Right lobe of liver (tissue), 6 donors: ENCODE measurements at regions not wholly inside any gene's neighbourhood (a gene's known extent, or its start where the extent isn't known, plus 50 kb on each side); places are given as distances from the start of the nearest gene placed in this dataset.

ENCODE experiments used
- ATAC-seq, 4 donors: fragments of 200-7000 bp; cut with Tn5 transposase; one replicate each; pipeline ENCODE4 v1.9.1; 2020; ENCODE audit warnings: mild to moderate bottlenecking in 4 of 4, moderate library complexity in 4 of 4
- DNase-seq, 3 donors: peaks; one replicate each; pipeline ENCODE4 v3.0.0-alpha.2; 2020
- H3K27ac ChIP-seq, 3 donors: fragments of 200-600 bp; one replicate each; pipeline ENCODE4 v1.8.0; 2022
- H3K27me3 ChIP-seq, 2 donors: fragments of 200-600 bp; one replicate each; pipeline ENCODE4 v1.8.0; 2022
- H3K36me3 ChIP-seq, 4 donors: fragments of 200-600 bp; sonication (generic) in 1 of 4; one replicate each; pipeline versions ENCODE4 v1.5.1 to v1.8.0; 2017 to 2022; ENCODE audit warnings: control low read depth in 1 of 4
- H3K4me1 ChIP-seq, 4 donors: fragments of 200-600 bp; sonication (generic) in 1 of 4; one replicate each; pipeline versions ENCODE4 v1.5.1 to v1.8.0; 2017 to 2022; ENCODE audit warnings: control low read depth in 1 of 4
- H3K4me3 ChIP-seq, 3 donors: fragments of 200-600 bp; one replicate each; pipeline ENCODE4 v1.8.0; 2022
- H3K9me3 ChIP-seq, 4 donors: fragments of 200-600 bp; sonication (generic) in 1 of 4; one replicate each; pipeline versions ENCODE4 v1.5.1 to v1.8.0; 2017 to 2022; ENCODE audit warnings: control low read depth in 1 of 4
- CTCF ChIP-seq, 4 donors: fragments of 200-600 bp in 3 of 4; fragments of 450-650 bp in 1 of 4; IDR thresholded peaks; one replicate each; pipeline versions ENCODE4 v1.5.1 to v1.8.0; 2016 to 2022; ENCODE audit warnings: antibody characterized with exemption in 4 of 4, mild to moderate bottlenecking in 2 of 4
- POLR2A ChIP-seq: fragments of 450-650 bp; IDR thresholded peaks from one replicate; pipeline ENCODE4 v1.6.1; 2017; ENCODE audit warnings: antibody characterized with exemption, mild to moderate bottlenecking
- WGBS: methylation state at CpG from one replicate; pipeline ENCODE4 v1.1.6; 2018; ENCODE audit warnings: low coverage, low lambda C conversion rate; ENCODE audit not compliant: insufficient coverage; ENCODE audit errors: missing lambda C conversion rate; 5-methylcytosine and 5-hydroxymethylcytosine counted together
- intact Hi-C, 2 donors: fragments of 100-400 bp; cut with DNase I; formaldehyde crosslinking; loops; one replicate each; pipeline versions ENCODE4 v1.11.2 to v1.14.1; 2022
- donor health status: DM: no; HTN: yes; CAD: no.
- donor health status: DM: no; HTN: no; CAD: no.
- donor health status: DM: no; HTN: no; CAD: no.
- donor health status: DM: no; HTN: yes; CAD: no.
- donor health status: DM: no; HTN: yes; CAD: no.

GRCh38 chr5:96125231-96125891 is 163.7 kb upstream of the ELL2 start:
- H3K4me1 ChIP-seq: peaks cover 0 to 54% (median 13%) of the 10 kb centered on the region in 4 donors
- 9% methylated on average over 5 of the region's 5 CpGs for WGBS
- intact Hi-C loops: loop anchor here in 1 of 2 donors (10.0 kb wide), 1 partner anchor 209 kb away; no protein-coding TSS in a partner anchor

GRCh38 chr5:96124589-96124988 is 162.9 kb upstream of the ELL2 start:
- H3K4me1 ChIP-seq: peaks cover 0 to 60% (median 17%) of the 10 kb centered on the region in 4 donors
- no peaks in the 10 kb centered on the region for H3K36me3 ChIP-seq
- no peak for DNase-seq
- no peaks in the 10 kb centered on the region for H3K9me3 ChIP-seq
- no peak overlapping the region for H3K4me3 ChIP-seq
- no peak for TF ChIP-seq CTCF (IDR thresholded peaks at IDR 0.05)
- no peak for TF ChIP-seq POLR2A
- ATAC-seq: peak in 3 of 4 donors; percentile 12 to 54 (median 52)
- WGBS: 40% methylated on average over 1 of the region's 1 CpG
- peak overlapping the region; percentile 52 to 96 (median 88) for H3K27ac ChIP-seq
- no peaks in the 10 kb centered on the region for H3K27me3 ChIP-seq
- intact Hi-C loops: loop anchor here in 1 of 2 donors (10.0 kb wide), 1 partner anchor 210 kb away; no protein-coding TSS in a partner anchor

More at GRCh38 chr5:96125231-96125891, 163.7 kb upstream of the ELL2 start:
- no peak for TF ChIP-seq CTCF (IDR thresholded peaks at IDR 0.05)
- peak; percentile 62 for TF ChIP-seq POLR2A
- ATAC-seq (peak; percentile 57 to 77 (median 72)), DNase-seq (peak in 1 of 3 donors; percentile 65)
- Histone ChIP-seq H3K27me3 (no peaks in the 10 kb centered on the region), H3K4me3 (peak overlapping the region in 2 of 3 donors; percentile 33 to 34), H3K9me3 (no peaks in the 10 kb centered on the region), H3K27ac (peak overlapping the region; percentile 9 to 96 (median 88)), H3K36me3 (no peaks in the 10 kb centered on the region)

GRCh38 chr5:96123418-96123817 is 161.8 kb upstream of the ELL2 start:
- H3K4me1 ChIP-seq: peaks cover 0 to 72% (median 23%) of the 10 kb centered on the region in 4 donors
- intact Hi-C loops: loop anchor here in 1 of 2 donors (10.0 kb wide), 1 partner anchor 211 kb away; no protein-coding TSS in a partner anchor
- WGBS: 27% methylated on average over 1 of the region's 1 CpG
- no peak for TF ChIP-seq CTCF (IDR thresholded peaks at IDR 0.05)
- no peak for TF ChIP-seq POLR2A
- H3K27ac ChIP-seq: peak overlapping the region; percentile 52 to 96 (median 88)
- no peak for DNase-seq
- peak; percentile 41 to 65 (median 58) for ATAC-seq
- H3K4me3 ChIP-seq: no peak overlapping the region
- no peaks in the 10 kb centered on the region for H3K36me3 ChIP-seq
- H3K9me3 ChIP-seq: no peaks in the 10 kb centered on the region
- no peaks in the 10 kb centered on the region for H3K27me3 ChIP-seq

GRCh38 chr5:96121364-96121763 is 159.7 kb upstream of the ELL2 start:
- intact Hi-C loops: loop anchor here in 1 of 2 donors (10.0 kb wide), 1 partner anchor 213 kb away; no protein-coding TSS in a partner anchor
- TF ChIP-seq CTCF (IDR thresholded peaks at IDR 0.05) (no peak), POLR2A (no peak)

More at GRCh38 chr5:96121364-96121763, 159.7 kb upstream of the ELL2 start:
- Histone ChIP-seq H3K9me3 (no peaks in the 10 kb centered on the region), H3K27ac (peak overlapping the region; percentile 20 to 96 (median 62)), H3K4me1 (peaks cover 0 to 77% (median 25%) of the 10 kb centered on the region in 4 donors), H3K4me3 (no peak overlapping the region), H3K27me3 (no peaks in the 10 kb centered on the region), H3K36me3 (no peaks in the 10 kb centered on the region)
- ATAC-seq (peak; percentile 5 to 33 (median 28)), DNase-seq (peak in 1 of 3 donors; percentile 51)
- 19% methylated on average over 2 of the region's 2 CpGs for WGBS
